Thyroid gland (tissue), 4 donors: ENCODE measurements at regions not wholly inside any gene's neighbourhood (a gene's known extent, or its start where the extent isn't known, plus 50 kb on each side); places are given as distances from the start of the nearest gene placed in this dataset.
"Not testable (repeated sequence)": the region's sequence is repeated elsewhere in the genome, so short reads cannot be mapped to it uniquely, and the experiment has no call there.

ENCODE experiments used
- DNase-seq, 2 donors: peaks; one replicate each; pipeline ENCODE4 v3.0.0-alpha.2; 2019
- H3K27ac ChIP-seq, 3 donors: fragments of 200-600 bp; sonication (generic); 1 replicate in 2 of 3; 2 replicates in 1 of 3; pipeline ENCODE4 v1.5.1; 2016 to 2019; ENCODE audit warnings: mild to moderate bottlenecking in 1 of 3, moderate library complexity in 1 of 3
- H3K27me3 ChIP-seq: fragments of 200-600 bp; sonication (generic); one replicate; pipeline ENCODE4 v1.5.1; 2019
- H3K36me3 ChIP-seq, 2 donors: fragments of 200-600 bp; sonication (generic); one replicate each; pipeline ENCODE4 v1.5.1; 2016 to 2019
- H3K4me1 ChIP-seq, 2 donors: fragments of 200-600 bp; sonication (generic); one replicate each; pipeline ENCODE4 v1.5.1; 2017 to 2019
- H3K4me3 ChIP-seq, 3 donors: fragments of 200-600 bp; sonication (generic); replicated peaks in 1 of 3; 1 replicate in 2 of 3; 2 replicates in 1 of 3; pipeline ENCODE4 v1.5.1; 2016; ENCODE audit warnings: mild to moderate bottlenecking in 1 of 3
- H3K9me3 ChIP-seq: fragments of 200-600 bp; sonication (generic); one replicate; pipeline ENCODE4 v1.5.1; 2017
- POLR2A ChIP-seq, 2 donors: fragments of 450-650 bp; IDR thresholded peaks; one replicate each; pipeline ENCODE4 v1.6.1; 2017; ENCODE audit warnings: antibody characterized with exemption in 2 of 2, mild to moderate bottlenecking in 2 of 2, moderate library complexity in 1 of 2
- WGBS, 2 donors: methylation state at CpG; one replicate each; pipeline ENCODE4 v1.1.5; 2017; 5-methylcytosine and 5-hydroxymethylcytosine counted together
- intact Hi-C: fragments of 100-400 bp; cut with DNase I; formaldehyde crosslinking; loops from one replicate; pipeline ENCODE4 v1.15.1; 2023
- TF ChIP-seq, protein P1 (sequence below), 6 experiments: fragments of 200-600 bp in 3 of 6; fragments of 450-650 bp in 3 of 6; sonication (generic) in 3 of 6; IDR thresholded peaks; one replicate each; pipeline ENCODE4 v1.5.1; 2016 to 2019; ENCODE audit warnings: antibody characterized with exemption in 6 of 6, mild to moderate bottlenecking in 2 of 6, inconsistent platforms in 1 of 6, moderate library complexity in 1 of 6

DNA sequence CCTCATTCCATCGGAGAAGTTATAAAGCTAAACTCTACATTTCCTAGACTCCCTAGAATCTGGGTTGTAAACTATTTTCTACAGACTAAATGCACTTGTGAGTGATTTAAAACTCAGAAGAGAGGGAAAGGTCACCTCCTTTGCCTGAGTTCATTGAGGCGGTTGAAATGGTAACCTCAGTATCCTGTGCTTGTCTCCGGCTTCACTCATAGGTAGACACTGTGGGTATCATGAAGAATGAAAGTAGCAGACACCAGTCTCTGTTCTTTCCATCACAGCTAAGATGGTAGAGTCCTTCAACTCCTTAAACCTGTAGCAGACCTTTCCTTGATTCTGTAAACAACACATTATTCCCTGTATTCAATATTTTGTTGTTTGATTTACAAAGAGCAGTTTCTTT, 291.3 kb upstream of the ANKRD50 start:
- TF ChIP-seq POLR2A (IDR thresholded peaks at IDR 0.05), result no peak
- TF ChIP-seq, protein P1, sequence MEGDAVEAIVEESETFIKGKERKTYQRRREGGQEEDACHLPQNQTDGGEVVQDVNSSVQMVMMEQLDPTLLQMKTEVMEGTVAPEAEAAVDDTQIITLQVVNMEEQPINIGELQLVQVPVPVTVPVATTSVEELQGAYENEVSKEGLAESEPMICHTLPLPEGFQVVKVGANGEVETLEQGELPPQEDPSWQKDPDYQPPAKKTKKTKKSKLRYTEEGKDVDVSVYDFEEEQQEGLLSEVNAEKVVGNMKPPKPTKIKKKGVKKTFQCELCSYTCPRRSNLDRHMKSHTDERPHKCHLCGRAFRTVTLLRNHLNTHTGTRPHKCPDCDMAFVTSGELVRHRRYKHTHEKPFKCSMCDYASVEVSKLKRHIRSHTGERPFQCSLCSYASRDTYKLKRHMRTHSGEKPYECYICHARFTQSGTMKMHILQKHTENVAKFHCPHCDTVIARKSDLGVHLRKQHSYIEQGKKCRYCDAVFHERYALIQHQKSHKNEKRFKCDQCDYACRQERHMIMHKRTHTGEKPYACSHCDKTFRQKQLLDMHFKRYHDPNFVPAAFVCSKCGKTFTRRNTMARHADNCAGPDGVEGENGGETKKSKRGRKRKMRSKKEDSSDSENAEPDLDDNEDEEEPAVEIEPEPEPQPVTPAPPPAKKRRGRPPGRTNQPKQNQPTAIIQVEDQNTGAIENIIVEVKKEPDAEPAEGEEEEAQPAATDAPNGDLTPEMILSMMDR (IDR thresholded peaks at IDR 0.05), result no peak
- no peaks in the 10 kb centered on the region for H3K4me1 ChIP-seq
- no peak for DNase-seq
- H3K9me3 ChIP-seq, result no peaks in the 10 kb centered on the region
- no peak overlapping the region for H3K4me3 ChIP-seq
- H3K27ac ChIP-seq, result no peak overlapping the region
- intact Hi-C loops, result no loop called here
- 96 to 99% methylated on average over 3 of the region's 3 CpGs for WGBS, 2 donors
- H3K36me3 ChIP-seq, result no peaks in the 10 kb centered on the region
- no peaks in the 10 kb centered on the region for H3K27me3 ChIP-seq

DNA sequence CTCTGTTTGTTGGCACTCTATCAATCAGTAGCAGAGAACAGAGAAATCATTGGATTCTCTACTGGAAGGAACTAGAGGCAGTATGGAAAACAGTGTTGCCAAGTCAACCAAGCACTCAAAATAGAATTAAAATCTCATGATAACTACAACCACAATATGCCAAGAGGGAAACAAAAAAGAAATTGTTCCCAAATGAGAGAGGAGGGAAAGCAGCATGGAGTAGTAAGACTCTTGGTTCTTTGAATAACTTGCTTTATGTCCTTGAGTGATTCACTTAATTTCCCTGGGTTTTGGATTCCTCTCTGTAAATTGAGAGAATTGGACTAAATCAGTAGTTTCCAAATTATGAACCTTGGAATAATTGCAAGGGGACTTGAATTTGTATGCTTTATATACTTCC, 285.5 kb upstream of the ANKRD50 start:
- Histone ChIP-seq H3K36me3 (no peaks in the 10 kb centered on the region), H3K9me3 (no peaks in the 10 kb centered on the region), H3K4me3 (no peak overlapping the region), H3K27me3 (no peaks in the 10 kb centered on the region), H3K4me1 (no peaks in the 10 kb centered on the region), H3K27ac (no peak overlapping the region)
- DNase-seq, result no peak
- no peak for TF ChIP-seq POLR2A (IDR thresholded peaks at IDR 0.05)
- TF ChIP-seq, protein P1 (IDR thresholded peaks at IDR 0.05), result no peak
- intact Hi-C loops, result no loop called here

DNA sequence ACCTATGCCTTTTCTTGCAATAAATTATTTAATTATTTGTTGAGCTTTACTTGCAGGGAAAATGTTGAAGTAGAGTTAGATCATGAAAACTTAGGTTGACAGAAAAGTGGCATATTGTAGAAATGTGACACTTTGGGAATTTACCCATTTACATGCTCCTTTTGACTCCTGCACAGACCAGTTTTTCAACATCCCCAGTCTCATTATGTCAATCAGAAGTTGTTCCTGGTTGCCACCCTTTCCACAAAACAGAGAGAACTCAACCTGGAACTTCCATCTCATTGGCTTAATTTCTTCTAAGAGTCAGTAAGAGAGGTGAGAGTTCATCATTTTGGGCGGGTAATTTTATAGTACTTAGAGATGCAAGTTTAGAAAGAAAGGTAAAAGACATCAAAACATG, 284.6 kb upstream of the ANKRD50 start:
- Histone ChIP-seq H3K4me3 (no peak overlapping the region), H3K4me1 (no peaks in the 10 kb centered on the region), H3K9me3 (no peaks in the 10 kb centered on the region), H3K27me3 (no peaks in the 10 kb centered on the region), H3K36me3 (no peaks in the 10 kb centered on the region), H3K27ac (no peak overlapping the region)
- TF ChIP-seq, protein P1 (IDR thresholded peaks at IDR 0.05), result no peak
- TF ChIP-seq POLR2A (IDR thresholded peaks at IDR 0.05), result no peak
- intact Hi-C loops, result no loop called here
- 95 to 98% methylated on average over 1 of the region's 1 CpG for WGBS, 2 donors
- no peak for DNase-seq

DNA sequence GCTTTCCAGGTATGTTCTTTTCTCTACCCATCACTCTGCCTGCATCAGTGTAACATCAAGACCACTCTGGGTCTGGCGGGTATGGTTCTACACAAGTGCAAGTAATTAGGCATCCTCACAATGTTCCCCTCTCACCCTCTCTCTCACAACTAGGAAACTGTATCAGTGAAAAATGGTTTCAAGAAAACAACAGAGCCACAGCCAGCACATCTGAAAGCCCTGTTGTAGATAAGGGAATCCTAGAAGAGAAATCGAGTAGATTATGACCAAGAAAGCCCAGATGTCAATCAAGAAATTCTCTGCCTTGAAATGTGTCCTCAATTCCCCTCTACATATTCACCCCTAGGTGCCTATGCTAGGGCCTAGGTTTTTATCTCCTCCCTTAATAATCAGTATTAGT, 281.3 kb upstream of the ANKRD50 start:
- Histone ChIP-seq H3K27me3 (no peaks in the 10 kb centered on the region), H3K9me3 (no peaks in the 10 kb centered on the region), H3K4me3 (no peak overlapping the region), H3K27ac (no peak overlapping the region), H3K36me3 (no peaks in the 10 kb centered on the region), H3K4me1 (no peaks in the 10 kb centered on the region)
- intact Hi-C loops, result no loop called here
- 93 to 95% methylated on average over 2 of the region's 2 CpGs for WGBS, 2 donors
- TF ChIP-seq, protein P1 (IDR thresholded peaks at IDR 0.05), result no peak
- TF ChIP-seq POLR2A (IDR thresholded peaks at IDR 0.05), result no peak
- no peak for DNase-seq

DNA sequence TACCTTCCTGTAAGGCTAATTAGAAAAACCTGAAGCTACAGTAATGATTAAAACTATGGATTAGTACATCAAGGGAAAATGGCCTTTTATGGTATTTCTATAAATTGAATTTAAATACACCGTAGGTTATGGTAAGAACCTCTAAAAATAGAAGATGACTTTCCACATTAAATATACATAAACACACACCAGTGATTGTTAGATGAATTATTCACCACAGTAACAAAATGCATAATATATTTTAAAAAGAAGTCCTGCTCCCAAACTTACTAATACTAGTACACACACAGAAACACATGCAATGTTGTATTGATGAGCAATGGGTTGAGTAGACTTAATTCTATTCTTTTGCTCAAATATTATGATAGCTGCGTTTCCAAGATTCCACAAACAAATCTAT, 277.9 kb upstream of the ANKRD50 start:
- Histone ChIP-seq H3K4me3 (no peak overlapping the region), H3K27ac (no peak overlapping the region), H3K4me1 (no peaks in the 10 kb centered on the region), H3K9me3 (no peaks in the 10 kb centered on the region), H3K36me3 (no peaks in the 10 kb centered on the region), H3K27me3 (no peaks in the 10 kb centered on the region)
- no peak for TF ChIP-seq POLR2A (IDR thresholded peaks at IDR 0.05)
- WGBS, 2 donors, result 86 to 89% methylated on average over 2 of the region's 2 CpGs
- no peak for DNase-seq
- intact Hi-C loops, result no loop called here

DNA sequence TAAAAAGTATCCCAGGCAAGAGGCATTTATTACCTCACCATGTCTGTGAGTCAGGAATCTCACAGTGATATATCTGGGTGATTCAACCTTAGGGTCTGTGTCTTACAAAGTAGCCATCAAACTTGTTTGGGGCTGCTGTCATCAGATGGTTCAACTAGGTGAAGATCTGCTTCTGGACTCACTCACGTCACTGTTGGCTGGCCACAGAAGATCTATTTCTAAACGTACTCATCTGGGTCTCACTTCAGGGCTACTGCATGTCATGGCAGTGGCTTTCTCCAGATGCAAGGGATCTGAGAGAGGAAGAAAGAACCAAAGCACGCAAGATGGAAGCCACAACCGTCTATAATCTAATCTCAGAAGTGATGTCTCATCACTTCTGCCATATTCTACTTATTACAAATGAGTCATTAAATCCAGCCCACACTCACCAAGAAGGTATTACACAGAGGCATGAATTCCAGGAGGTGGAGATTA, 267.8 kb upstream of the ANKRD50 start:
- Histone ChIP-seq H3K27ac (no peak overlapping the region), H3K9me3 (no peaks in the 10 kb centered on the region), H3K4me3 (no peak overlapping the region), H3K4me1 (no peaks in the 10 kb centered on the region), H3K36me3 (no peaks in the 10 kb centered on the region), H3K27me3 (no peaks in the 10 kb centered on the region)
- no peak for DNase-seq
- intact Hi-C loops, result no loop called here
- TF ChIP-seq, protein P1 (IDR thresholded peaks at IDR 0.05), result no peak
- no peak for TF ChIP-seq POLR2A (IDR thresholded peaks at IDR 0.05)
- 65 to 74% methylated on average over 4 of the region's 4 CpGs for WGBS, 2 donors

DNA sequence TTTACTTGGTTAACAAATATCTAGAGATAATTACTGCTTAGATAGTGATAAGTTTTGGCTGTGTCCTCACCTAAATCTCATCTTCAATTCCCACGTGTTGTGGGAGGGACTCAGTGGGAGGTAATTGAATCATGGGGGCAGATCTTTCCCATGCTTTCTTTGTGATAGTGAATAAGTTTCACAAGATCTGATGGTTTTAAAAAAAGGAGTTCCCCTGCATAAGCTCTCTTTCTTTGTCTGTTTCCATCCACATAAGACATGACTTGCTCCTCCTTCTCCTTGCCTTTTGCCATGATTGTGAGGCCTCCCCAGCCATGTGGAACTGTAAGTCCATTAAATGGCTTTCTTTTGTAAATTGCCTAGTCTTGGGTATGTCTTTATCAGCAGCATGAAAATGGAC, 266.0 kb upstream of the ANKRD50 start:
- H3K4me3 ChIP-seq, H3K27ac ChIP-seq, intact Hi-C loops, DNase-seq, H3K36me3 ChIP-seq, H3K9me3 ChIP-seq, H3K27me3 ChIP-seq, H3K4me1 ChIP-seq: not testable (repeated sequence)
- WGBS, 2 donors, result 49 to 69% methylated on average over 1 of the region's 1 CpG
